ENCODE measurements at regions not wholly inside any gene's neighbourhood (a gene's known extent, or its start where the extent isn't known, plus 50 kb on each side); places are given as distances from the start of the nearest gene placed in this dataset.

DNA sequence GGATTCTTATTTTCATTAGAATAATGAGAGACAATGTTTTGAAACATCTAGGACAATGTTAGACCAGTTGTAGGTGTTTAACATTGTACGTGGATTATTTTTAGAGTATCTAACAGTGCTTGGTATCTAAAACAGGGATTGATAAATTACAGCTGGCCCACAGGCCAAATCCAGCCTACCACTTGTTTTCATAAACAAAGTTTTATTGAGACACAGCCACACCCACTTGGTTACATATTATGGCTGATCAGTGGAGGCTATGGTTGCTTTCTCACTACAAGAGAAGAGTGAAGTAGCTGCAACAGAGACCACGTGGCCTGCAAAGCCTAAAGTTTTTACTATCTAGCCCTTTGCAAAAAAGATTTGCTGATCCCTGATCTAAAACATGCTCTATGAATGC, 223.1 kb upstream of the CTNNB1 start:
- Histone ChIP-seq H3K9me3 (ENCODE audit: low read depth, low read length) (no peaks in the 10 kb centered on the region), H3K36me3 (ENCODE audit: insufficient read depth, low read length) (no peaks in the 10 kb centered on the region), H3K9ac (ENCODE audit: insufficient read length) (no peak overlapping the region), H3K27ac (no peak overlapping the region), H3K4me3 (no peak overlapping the region)
- DNase-seq (ENCODE audit: low read depth, low spot score), result no peak
- TF ChIP-seq FOXP2 (optimal IDR thresholded peaks at IDR 0.05; ENCODE audit: control extremely low read depth, extremely low read length, insufficient read depth) (no peak), POLR2AphosphoS5 (IDR thresholded peaks at IDR 0.05; ENCODE audit: borderline replicate concordance, low read depth, low read length) (no peak), EZH2 (IDR thresholded peaks at IDR 0.05) (no peak)

DNA sequence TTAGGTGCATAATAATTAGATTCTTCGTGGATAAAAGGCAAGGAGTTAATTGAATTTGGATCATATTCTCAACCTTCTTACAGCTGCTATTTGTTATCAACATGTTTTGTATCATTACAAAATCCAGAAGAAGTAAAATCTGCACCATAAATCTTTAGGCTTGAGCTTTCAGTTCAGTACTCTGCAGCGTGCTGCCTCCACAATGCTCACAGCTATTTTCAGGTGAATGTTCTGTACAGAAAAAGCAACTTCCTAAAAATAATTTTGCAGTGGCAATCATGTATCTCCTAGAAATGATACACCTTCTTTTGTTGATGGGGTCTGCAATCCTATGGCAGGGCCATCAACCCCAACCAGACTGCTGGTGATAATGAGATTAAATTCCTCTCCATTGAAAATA, 220.9 kb upstream of the CTNNB1 start:
- no peak overlapping the region for H3K4me3 ChIP-seq
- no peaks in the 10 kb centered on the region for H3K9me3 ChIP-seq (ENCODE audit: low read depth, low read length)
- no peak for DNase-seq (ENCODE audit: low read depth, low spot score)
- no peak overlapping the region for H3K27ac ChIP-seq
- no peaks in the 10 kb centered on the region for H3K36me3 ChIP-seq (ENCODE audit: insufficient read depth, low read length)
- no peak for TF ChIP-seq EZH2 (IDR thresholded peaks at IDR 0.05)
- no peak for TF ChIP-seq FOXP2 (optimal IDR thresholded peaks at IDR 0.05; ENCODE audit: control extremely low read depth, extremely low read length, insufficient read depth)
- no peak for TF ChIP-seq POLR2AphosphoS5 (IDR thresholded peaks at IDR 0.05; ENCODE audit: borderline replicate concordance, low read depth, low read length)
- H3K9ac ChIP-seq (ENCODE audit: insufficient read length), result no peak overlapping the region

DNA sequence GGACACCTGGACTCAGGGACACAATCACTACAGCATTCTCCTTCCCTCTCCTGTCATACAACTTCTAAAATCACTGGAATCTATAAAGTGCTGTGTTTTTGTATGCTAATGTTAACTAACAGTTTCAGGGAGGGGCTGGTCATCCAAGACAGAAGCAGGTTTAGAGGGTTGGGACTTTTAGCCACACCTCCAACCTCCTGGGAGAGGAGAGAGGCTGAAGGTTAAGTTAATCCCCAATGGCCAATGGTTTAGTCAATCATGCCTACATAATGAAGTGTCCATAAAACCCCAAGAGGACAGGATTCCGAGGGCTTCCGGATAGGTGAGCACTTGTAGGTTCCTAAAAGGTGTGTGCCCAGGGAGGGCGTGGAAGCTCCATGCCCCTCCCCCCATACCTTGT, 219.3 kb upstream of the CTNNB1 start:
- Histone ChIP-seq H3K9me3 (ENCODE audit: low read depth, low read length) (no peaks in the 10 kb centered on the region), H3K36me3 (ENCODE audit: insufficient read depth, low read length) (no peaks in the 10 kb centered on the region), H3K4me3 (no peak overlapping the region), H3K27ac (no peak overlapping the region), H3K9ac (ENCODE audit: insufficient read length) (no peak overlapping the region)
- no peak for TF ChIP-seq FOXP2 (optimal IDR thresholded peaks at IDR 0.05; ENCODE audit: control extremely low read depth, extremely low read length, insufficient read depth)
- no peak for TF ChIP-seq POLR2AphosphoS5 (IDR thresholded peaks at IDR 0.05; ENCODE audit: borderline replicate concordance, low read depth, low read length)
- no peak for TF ChIP-seq EZH2 (IDR thresholded peaks at IDR 0.05)
- DNase-seq (ENCODE audit: low read depth, low spot score), result no peak

DNA sequence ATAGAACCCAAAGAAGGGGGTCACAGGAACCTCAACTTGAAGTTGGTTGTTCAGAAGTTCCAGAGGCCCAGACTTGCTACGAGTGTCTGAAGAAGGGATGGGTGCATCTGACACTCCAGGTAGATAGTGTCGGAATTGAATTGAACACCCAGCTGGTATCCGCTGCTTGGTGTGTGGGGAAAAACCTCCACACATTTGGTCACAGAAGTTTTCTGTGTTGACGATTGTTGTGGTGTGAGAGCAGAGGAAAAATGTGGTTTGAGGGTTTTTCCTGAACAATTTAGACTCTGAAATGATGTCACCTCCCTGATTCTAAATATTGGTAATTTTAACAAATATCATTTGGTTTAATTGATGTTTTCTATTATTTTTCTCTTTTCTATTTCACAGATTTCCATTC, 218.8 kb upstream of the CTNNB1 start:
- no peak for TF ChIP-seq FOXP2 (optimal IDR thresholded peaks at IDR 0.05; ENCODE audit: control extremely low read depth, extremely low read length, insufficient read depth)
- no peak for TF ChIP-seq EZH2 (IDR thresholded peaks at IDR 0.05)
- TF ChIP-seq POLR2AphosphoS5 (IDR thresholded peaks at IDR 0.05; ENCODE audit: borderline replicate concordance, low read depth, low read length), result no peak
- no peak overlapping the region for H3K9ac ChIP-seq (ENCODE audit: insufficient read length)

DNA sequence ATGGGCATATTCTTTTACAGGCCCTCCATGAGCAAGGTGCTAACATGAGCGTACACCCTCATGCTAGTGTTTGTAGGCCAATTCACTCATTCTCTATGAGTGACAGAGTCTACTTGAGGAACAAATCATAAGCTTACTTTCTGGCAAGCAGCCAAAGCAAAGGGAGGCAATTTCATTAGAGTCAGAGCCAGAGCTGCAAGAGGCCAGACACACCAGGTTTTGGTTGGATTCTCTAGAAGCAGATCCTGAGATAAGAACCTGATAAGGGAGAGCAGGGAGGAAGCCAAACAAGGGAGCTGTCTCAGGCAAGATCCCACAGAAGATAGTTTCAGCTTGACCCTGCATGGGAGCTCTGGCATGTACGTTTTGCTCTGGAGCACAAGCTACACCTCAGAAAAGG, 214.1 kb upstream of the CTNNB1 start:
- Histone ChIP-seq H3K27ac (no peak overlapping the region), H3K9ac (ENCODE audit: insufficient read length) (no peak overlapping the region), H3K9me3 (ENCODE audit: low read depth, low read length) (no peaks in the 10 kb centered on the region), H3K36me3 (ENCODE audit: insufficient read depth, low read length) (no peaks in the 10 kb centered on the region), H3K4me3 (no peak overlapping the region)
- no peak for DNase-seq (ENCODE audit: low read depth, low spot score)
- TF ChIP-seq EZH2 (IDR thresholded peaks at IDR 0.05) (no peak), POLR2AphosphoS5 (IDR thresholded peaks at IDR 0.05; ENCODE audit: borderline replicate concordance, low read depth, low read length) (no peak), FOXP2 (optimal IDR thresholded peaks at IDR 0.05; ENCODE audit: control extremely low read depth, extremely low read length, insufficient read depth) (no peak)

More for the DNA sequence above, 218.8 kb upstream of the CTNNB1 start:
- no peaks in the 10 kb centered on the region for H3K9me3 ChIP-seq (ENCODE audit: low read depth, low read length)
- H3K36me3 ChIP-seq (ENCODE audit: insufficient read depth, low read length), result no peaks in the 10 kb centered on the region
- H3K4me3 ChIP-seq, result no peak overlapping the region
- no peak for DNase-seq (ENCODE audit: low read depth, low spot score)
- H3K27ac ChIP-seq, result no peak overlapping the region

DNA sequence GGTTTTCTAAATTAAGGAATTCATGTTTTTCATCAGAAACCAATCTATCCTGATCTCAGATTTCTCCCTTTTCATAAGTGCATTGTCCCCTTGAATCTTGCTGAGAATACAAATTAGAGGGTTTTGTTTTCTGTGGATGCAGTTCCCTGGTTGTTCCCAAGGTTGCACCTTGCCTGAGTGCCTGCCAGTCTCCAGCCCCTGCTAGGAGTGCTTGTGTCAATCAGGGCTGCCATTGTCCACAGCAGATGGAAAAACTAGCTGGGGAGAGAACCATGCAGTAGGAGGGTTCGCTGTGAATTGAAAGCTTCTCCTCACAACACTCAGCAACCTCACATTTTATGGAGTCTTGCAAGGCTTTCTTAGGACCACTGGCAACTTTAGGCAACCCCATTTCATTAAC, 210.8 kb upstream of the CTNNB1 start:
- TF ChIP-seq FOXP2 (optimal IDR thresholded peaks at IDR 0.05; ENCODE audit: control extremely low read depth, extremely low read length, insufficient read depth) (no peak), POLR2AphosphoS5 (IDR thresholded peaks at IDR 0.05; ENCODE audit: borderline replicate concordance, low read depth, low read length) (no peak), EZH2 (IDR thresholded peaks at IDR 0.05) (no peak)
- Histone ChIP-seq H3K4me3 (no peak overlapping the region), H3K36me3 (ENCODE audit: insufficient read depth, low read length) (no peaks in the 10 kb centered on the region), H3K27ac (no peak overlapping the region), H3K9me3 (ENCODE audit: low read depth, low read length) (no peaks in the 10 kb centered on the region), H3K9ac (ENCODE audit: insufficient read length) (no peak overlapping the region)
- DNase-seq (ENCODE audit: low read depth, low spot score), result no peak

DNA sequence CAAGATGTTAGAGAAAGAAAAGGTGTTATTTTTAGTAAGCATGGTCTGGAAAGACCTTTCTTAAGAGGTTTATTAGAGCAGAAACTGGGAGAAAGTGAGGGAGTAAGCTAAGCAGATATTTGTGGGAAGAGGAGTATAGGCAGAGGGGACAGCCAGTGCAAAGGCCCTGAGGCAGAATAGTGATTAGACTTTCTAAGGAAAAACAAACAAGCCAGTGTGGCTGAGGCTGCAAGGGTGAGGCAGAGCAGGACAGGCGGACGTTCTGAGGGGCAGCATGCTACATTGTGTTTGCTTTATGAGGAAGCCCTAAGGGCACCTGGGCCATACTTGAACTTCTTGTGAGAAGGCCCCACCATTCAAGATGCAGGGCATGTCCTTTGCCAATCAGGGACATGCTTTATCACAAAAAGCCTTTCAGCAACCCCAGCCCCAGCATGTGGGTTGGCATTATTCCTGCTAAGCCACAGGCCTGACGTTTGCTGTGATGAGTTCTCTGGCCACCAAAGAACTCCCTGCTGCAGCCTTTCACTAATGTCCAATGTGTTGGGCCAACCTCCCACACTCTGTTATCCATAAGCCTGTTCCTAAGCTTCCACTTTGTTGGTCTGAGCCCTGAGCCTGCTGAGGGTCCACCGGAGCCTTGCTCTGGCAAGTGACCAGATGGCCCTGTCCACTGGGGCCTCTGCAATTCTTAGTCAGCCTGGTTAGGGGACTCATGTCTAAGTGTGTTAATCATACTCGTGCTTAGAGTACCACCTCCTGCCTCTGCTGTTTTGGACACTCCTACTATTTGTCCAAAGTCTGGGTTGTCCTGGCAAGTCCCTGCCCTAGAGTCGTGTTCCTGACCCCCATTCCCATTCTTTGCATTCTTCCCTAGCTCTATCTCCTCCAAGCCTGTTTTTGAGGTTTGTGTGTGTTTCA, 209.9 kb upstream of the CTNNB1 start:
- no peaks in the 10 kb centered on the region for H3K9me3 ChIP-seq (ENCODE audit: low read depth, low read length)
- no peak overlapping the region for H3K9ac ChIP-seq (ENCODE audit: insufficient read length)

DNA sequence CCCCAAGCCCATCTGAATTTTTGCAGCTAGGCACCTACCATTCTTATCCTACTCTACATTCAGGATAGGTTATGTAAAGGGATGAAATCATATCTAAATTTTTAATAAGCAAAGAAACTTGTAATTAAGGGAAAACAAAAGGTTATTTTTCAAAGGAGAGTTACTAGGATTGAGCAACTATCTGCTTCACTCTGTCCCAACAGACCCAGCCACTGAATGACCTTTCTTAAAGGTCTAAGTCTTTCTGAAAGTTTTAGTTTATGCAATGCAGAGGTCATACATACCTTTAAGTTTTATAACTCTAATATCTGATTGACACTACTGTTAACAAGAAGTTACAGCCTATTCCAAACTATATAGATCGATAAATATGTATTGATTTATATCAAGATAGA, 209.2 kb upstream of the CTNNB1 start:
- DNase-seq (ENCODE audit: low read depth, low spot score), result no peak
- Histone ChIP-seq H3K4me3 (no peak overlapping the region), H3K36me3 (ENCODE audit: insufficient read depth, low read length) (no peaks in the 10 kb centered on the region), H3K27ac (no peak overlapping the region), H3K9me3 (ENCODE audit: low read depth, low read length) (no peaks in the 10 kb centered on the region), H3K9ac (ENCODE audit: insufficient read length) (no peak overlapping the region)
- TF ChIP-seq POLR2AphosphoS5 (IDR thresholded peaks at IDR 0.05; ENCODE audit: borderline replicate concordance, low read depth, low read length) (no peak), FOXP2 (optimal IDR thresholded peaks at IDR 0.05; ENCODE audit: control extremely low read depth, extremely low read length, insufficient read depth) (no peak), EZH2 (IDR thresholded peaks at IDR 0.05) (no peak)

More for the DNA sequence above, 209.9 kb upstream of the CTNNB1 start:
- no peak overlapping the region for H3K27ac ChIP-seq
- no peak for DNase-seq (ENCODE audit: low read depth, low spot score)
- no peaks in the 10 kb centered on the region for H3K36me3 ChIP-seq (ENCODE audit: insufficient read depth, low read length)
- H3K4me3 ChIP-seq, result no peak overlapping the region
- no peak for TF ChIP-seq POLR2AphosphoS5 (IDR thresholded peaks at IDR 0.05; ENCODE audit: borderline replicate concordance, low read depth, low read length)

DNA sequence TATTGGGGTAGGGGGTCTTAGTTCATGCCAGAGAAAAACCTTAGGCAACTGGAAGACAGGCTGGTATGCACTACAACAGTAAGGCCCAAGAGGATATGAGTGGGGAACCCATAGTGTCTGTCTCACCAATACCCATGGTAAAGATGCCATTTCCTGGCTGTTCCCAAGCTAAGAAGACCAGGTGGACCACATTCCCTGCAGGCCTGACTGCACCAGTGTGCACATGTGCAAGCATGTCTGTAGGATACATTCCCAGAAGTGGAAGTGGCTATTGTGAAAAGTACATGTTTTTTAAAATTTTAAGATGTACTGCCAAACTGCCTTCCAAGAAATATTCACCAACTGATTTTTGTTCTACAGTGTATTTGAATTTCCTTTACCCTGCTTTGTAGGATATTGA, 207.3 kb upstream of the CTNNB1 start:
- TF ChIP-seq FOXP2 (optimal IDR thresholded peaks at IDR 0.05; ENCODE audit: control extremely low read depth, extremely low read length, insufficient read depth) (no peak), POLR2AphosphoS5 (IDR thresholded peaks at IDR 0.05; ENCODE audit: borderline replicate concordance, low read depth, low read length) (no peak), EZH2 (IDR thresholded peaks at IDR 0.05) (no peak)
- no peak for DNase-seq (ENCODE audit: low read depth, low spot score)
- no peak overlapping the region for H3K9ac ChIP-seq (ENCODE audit: insufficient read length)
- no peak overlapping the region for H3K4me3 ChIP-seq
- no peak overlapping the region for H3K27ac ChIP-seq
- no peaks in the 10 kb centered on the region for H3K9me3 ChIP-seq (ENCODE audit: low read depth, low read length)
- no peaks in the 10 kb centered on the region for H3K36me3 ChIP-seq (ENCODE audit: insufficient read depth, low read length)

Data from SK-N-MC (cell line).